Effector memory CD4-positive, alpha-beta T cell (primary cell): ENCODE measurements at regions not wholly inside any gene's neighbourhood (a gene's known extent, or its start where the extent isn't known, plus 50 kb on each side); places are given as distances from the start of the nearest gene placed in this dataset.

Source experiments
- DNase-seq, 3 donors: peaks; one replicate each; pipeline ENCODE4 v3.0.0-alpha.2; 2020
- H3K27ac ChIP-seq: 2 replicates; pipeline ENCODE4 v1.7.0; 2013; ENCODE audit warnings: mild to moderate bottlenecking, low read length, moderate library complexity; ENCODE audit not compliant: insufficient read depth, poor library complexity, severe bottlenecking
- H3K27me3 ChIP-seq: replicated peaks from 2 replicates; pipeline ENCODE4 v1.7.0; 2013; ENCODE audit warnings: mild to moderate bottlenecking, low read length; ENCODE audit not compliant: insufficient read depth, control insufficient read depth, poor library complexity, severe bottlenecking
- H3K36me3 ChIP-seq: 2 replicates; pipeline ENCODE4 v1.7.0; 2013; ENCODE audit warnings: mild to moderate bottlenecking, low read length, moderate library complexity; ENCODE audit not compliant: control insufficient read depth, insufficient read depth
- H3K4me1 ChIP-seq: 2 replicates; pipeline ENCODE4 v1.7.0; 2013; ENCODE audit warnings: low read length, mild to moderate bottlenecking; ENCODE audit not compliant: control insufficient read depth, insufficient read depth, poor library complexity, severe bottlenecking
- H3K4me3 ChIP-seq: 2 replicates; pipeline ENCODE4 v1.7.0; 2013; ENCODE audit warnings: low read length, low read depth, mild to moderate bottlenecking; ENCODE audit not compliant: insufficient read depth, poor library complexity, severe bottlenecking
- H3K9me3 ChIP-seq: 2 replicates; pipeline ENCODE4 v1.7.0; 2013; ENCODE audit warnings: mild to moderate bottlenecking, low read length, moderate library complexity; ENCODE audit not compliant: control insufficient read depth

GRCh38 chr1:229943988-229944743 lies 122.9 kb upstream of the GALNT2 start:
- Histone ChIP-seq H3K9me3 (no peaks in the 10 kb centered on the region), H3K27me3 (no peaks in the 10 kb centered on the region), H3K4me3 (no peak overlapping the region), H3K27ac (no peak overlapping the region), H3K36me3 (no peaks in the 10 kb centered on the region), H3K4me1 (no peaks in the 10 kb centered on the region)
- DNase-seq = no peak

GRCh38 chr1:229945795-229946194 lies 121.2 kb upstream of the GALNT2 start:
- no peak overlapping the region for H3K27ac ChIP-seq
- no peaks in the 10 kb centered on the region for H3K9me3 ChIP-seq
- H3K4me3 ChIP-seq = no peak overlapping the region
- DNase-seq = no peak
- no peaks in the 10 kb centered on the region for H3K36me3 ChIP-seq
- no peaks in the 10 kb centered on the region for H3K27me3 ChIP-seq
- H3K4me1 ChIP-seq = no peaks in the 10 kb centered on the region

GRCh38 chr1:229947968-229948367 lies 119.1 kb upstream of the GALNT2 start:
- Histone ChIP-seq H3K36me3 (no peaks in the 10 kb centered on the region), H3K4me3 (no peak overlapping the region), H3K27ac (no peak overlapping the region), H3K4me1 (no peaks in the 10 kb centered on the region), H3K9me3 (no peaks in the 10 kb centered on the region), H3K27me3 (no peaks in the 10 kb centered on the region)
- DNase-seq = no peak

- DNase-seq = no peak
- Histone ChIP-seq H3K36me3 (no peaks in the 10 kb centered on the region), H3K4me1 (no peaks in the 10 kb centered on the region), H3K4me3 (no peak overlapping the region), H3K27me3 (no peaks in the 10 kb centered on the region), H3K27ac (no peak overlapping the region), H3K9me3 (no peaks in the 10 kb centered on the region)
These were observed 118.6 kb upstream of the GALNT2 start for GRCh38 chr1:229948438-229948837.

- Histone ChIP-seq H3K27me3 (no peaks in the 10 kb centered on the region), H3K27ac (no peak overlapping the region), H3K36me3 (no peaks in the 10 kb centered on the region), H3K9me3 (no peaks in the 10 kb centered on the region), H3K4me1 (no peaks in the 10 kb centered on the region), H3K4me3 (no peak overlapping the region)
- DNase-seq = no peak
These were observed 117.5 kb upstream of the GALNT2 start for GRCh38 chr1:229949500-229949899.

- H3K36me3 ChIP-seq = no peaks in the 10 kb centered on the region
- H3K4me1 ChIP-seq = no peaks in the 10 kb centered on the region
- no peak overlapping the region for H3K27ac ChIP-seq
- DNase-seq = no peak
- H3K9me3 ChIP-seq = no peaks in the 10 kb centered on the region
- H3K27me3 ChIP-seq = no peaks in the 10 kb centered on the region
- no peak overlapping the region for H3K4me3 ChIP-seq
These were observed 117.0 kb upstream of the GALNT2 start for GRCh38 chr1:229950020-229950419.

- H3K27ac ChIP-seq = no peak overlapping the region
- H3K9me3 ChIP-seq = no peaks in the 10 kb centered on the region
- H3K4me3 ChIP-seq = no peak overlapping the region
- no peak for DNase-seq
- H3K27me3 ChIP-seq = no peaks in the 10 kb centered on the region
- no peaks in the 10 kb centered on the region for H3K4me1 ChIP-seq
- H3K36me3 ChIP-seq = no peaks in the 10 kb centered on the region
These were observed 116.1 kb upstream of the GALNT2 start for GRCh38 chr1:229950908-229951307.

- Histone ChIP-seq H3K27ac (no peak overlapping the region), H3K4me3 (no peak overlapping the region), H3K27me3 (no peaks in the 10 kb centered on the region), H3K4me1 (no peaks in the 10 kb centered on the region), H3K36me3 (no peaks in the 10 kb centered on the region), H3K9me3 (no peaks in the 10 kb centered on the region)
- no peak for DNase-seq
These were observed 115.0 kb upstream of the GALNT2 start for GRCh38 chr1:229951856-229952534.

- Histone ChIP-seq H3K4me3 (no peak overlapping the region), H3K4me1 (no peaks in the 10 kb centered on the region), H3K27ac (no peak overlapping the region), H3K9me3 (no peaks in the 10 kb centered on the region), H3K36me3 (no peaks in the 10 kb centered on the region), H3K27me3 (no peaks in the 10 kb centered on the region)
- DNase-seq = no peak
These were observed 114.1 kb upstream of the GALNT2 start for GRCh38 chr1:229952670-229953520.
